BLaER1 treated with 17β-estradiol and CSF1 and Interleukin-3, amounts not matched to agents 10 nM and 100 nM (cell line): ENCODE measurements at regions not wholly inside any gene's neighbourhood (a gene's known extent, or its start where the extent isn't known, plus 50 kb on each side); places are given as distances from the start of the nearest gene placed in this dataset.

ENCODE experiments used
- H3K27ac ChIP-seq, 11 experiments: shearing (Covaris generic); formaldehyde crosslinking; 2 replicates each; pipeline ENCODE4 v1.8.1; 2022
- H3K27me3 ChIP-seq, 11 experiments: shearing (Covaris generic); formaldehyde crosslinking; 2 replicates each; pipeline ENCODE4 v1.8.1; 2022
- H3K36me3 ChIP-seq, 11 experiments: shearing (Covaris generic); formaldehyde crosslinking; 2 replicates each; pipeline ENCODE4 v1.8.1; 2022
- H3K4me1 ChIP-seq, 10 experiments: shearing (Covaris generic); formaldehyde crosslinking; 2 replicates each; pipeline ENCODE4 v1.8.1; 2022
- H3K4me2 ChIP-seq, 11 experiments: shearing (Covaris generic); formaldehyde crosslinking; 2 replicates each; pipeline ENCODE4 v1.8.1; 2022
- H3K4me3 ChIP-seq, 10 experiments: shearing (Covaris generic); formaldehyde crosslinking; 2 replicates each; pipeline ENCODE4 v1.8.1; 2022
- H3K9ac ChIP-seq, 11 experiments: shearing (Covaris generic); formaldehyde crosslinking; 2 replicates each; pipeline ENCODE4 v1.8.1; 2022
- H3K9me3 ChIP-seq, 11 experiments: shearing (Covaris generic); formaldehyde crosslinking; replicated peaks in 1 of 11; 2 replicates each; pipeline ENCODE4 v1.8.1; 2022
- H4K20me1 ChIP-seq, 11 experiments: shearing (Covaris generic); formaldehyde crosslinking; 2 replicates each; pipeline ENCODE4 v1.8.1; 2022
- Cebpa-rat ChIP-seq, 11 experiments: shearing (Covaris generic); IDR thresholded peaks; 2 replicates each; pipeline ENCODE4 v1.8.1; 2022

GRCh38 chr2:65804777-65805176 is 372.4 kb upstream of the SPRED2 start:
- Histone ChIP-seq H3K9me3 (peaks cover 0 to 19% (median 6%) of the 10 kb centered on the region in 11 experiments; a peak in 12 of 22 replicates), H3K4me3 (no peak overlapping the region), H3K27ac (no peak overlapping the region), H3K4me1 (no peaks in the 10 kb centered on the region), H3K4me2 (no peak overlapping the region), H3K9ac (no peak overlapping the region), H3K27me3 (no peaks in the 10 kb centered on the region), H3K36me3 (no peaks in the 10 kb centered on the region), H4K20me1 (no peaks in the 10 kb centered on the region)
- TF ChIP-seq Cebpa-rat (IDR thresholded peaks at IDR 0.05), result no peak

- TF ChIP-seq Cebpa-rat (IDR thresholded peaks at IDR 0.05), result no peak
- Histone ChIP-seq H3K4me1 (no peaks in the 10 kb centered on the region), H3K4me2 (no peak overlapping the region), H3K9me3 (peaks cover 0 to 8% (median 0%) of the 10 kb centered on the region in 11 experiments; a peak in 4 of 22 replicates), H3K9ac (no peak overlapping the region), H4K20me1 (no peaks in the 10 kb centered on the region), H3K4me3 (no peak overlapping the region), H3K27me3 (no peaks in the 10 kb centered on the region), H3K36me3 (no peaks in the 10 kb centered on the region), H3K27ac (no peak overlapping the region)
Observed at GRCh38 chr2:65802298-65802942, 370.0 kb upstream of the SPRED2 start.

GRCh38 chr2:65800998-65801397 is 368.6 kb upstream of the SPRED2 start:
- H3K36me3 ChIP-seq, result no peaks in the 10 kb centered on the region
- H3K4me1 ChIP-seq, result no peaks in the 10 kb centered on the region
- no peak overlapping the region for H3K4me3 ChIP-seq
- no peak overlapping the region for H3K9ac ChIP-seq
- peaks cover 0 to 8% (median 0%) of the 10 kb centered on the region in 11 experiments; a peak in 4 of 22 replicates for H3K9me3 ChIP-seq
- no peak overlapping the region for H3K4me2 ChIP-seq
- no peaks in the 10 kb centered on the region for H3K27me3 ChIP-seq
- no peak for TF ChIP-seq Cebpa-rat (IDR thresholded peaks at IDR 0.05)
- no peak overlapping the region for H3K27ac ChIP-seq
- H4K20me1 ChIP-seq, result no peaks in the 10 kb centered on the region

- TF ChIP-seq Cebpa-rat (IDR thresholded peaks at IDR 0.05), result no peak
- Histone ChIP-seq H3K9me3 (0 out of 22 replicates have a peak, but pooled peaks cover 0 to under 1% (median 0%) of the 10 kb centered on the region in 11 experiments), H3K9ac (no peak overlapping the region), H3K36me3 (no peaks in the 10 kb centered on the region), H4K20me1 (no peaks in the 10 kb centered on the region), H3K27ac (no peak overlapping the region), H3K27me3 (no peaks in the 10 kb centered on the region), H3K4me3 (no peak overlapping the region), H3K4me2 (no peak overlapping the region), H3K4me1 (no peaks in the 10 kb centered on the region)
Observed at GRCh38 chr2:65799141-65799854, 366.9 kb upstream of the SPRED2 start.

GRCh38 chr2:65798641-65799040 is 366.2 kb upstream of the SPRED2 start:
- H4K20me1 ChIP-seq, result no peaks in the 10 kb centered on the region
- TF ChIP-seq Cebpa-rat (IDR thresholded peaks at IDR 0.05), result no peak
- no peak overlapping the region for H3K27ac ChIP-seq
- H3K36me3 ChIP-seq, result no peaks in the 10 kb centered on the region
- no peaks in the 10 kb centered on the region for H3K27me3 ChIP-seq
- no peaks in the 10 kb centered on the region for H3K9me3 ChIP-seq
- H3K4me3 ChIP-seq, result no peak overlapping the region
- H3K4me2 ChIP-seq, result no peak overlapping the region
- H3K9ac ChIP-seq, result no peak overlapping the region
- H3K4me1 ChIP-seq, result no peaks in the 10 kb centered on the region

- Histone ChIP-seq H3K4me1 (no peaks in the 10 kb centered on the region), H3K9ac (no peak overlapping the region), H3K4me3 (no peak overlapping the region), H4K20me1 (no peaks in the 10 kb centered on the region), H3K9me3 (no peaks in the 10 kb centered on the region), H3K27me3 (no peaks in the 10 kb centered on the region), H3K4me2 (no peak overlapping the region), H3K27ac (no peak overlapping the region), H3K36me3 (no peaks in the 10 kb centered on the region)
- no peak for TF ChIP-seq Cebpa-rat (IDR thresholded peaks at IDR 0.05)
Observed at GRCh38 chr2:65794994-65795393, 362.6 kb upstream of the SPRED2 start.

GRCh38 chr2:65791404-65791975 is 359.1 kb upstream of the SPRED2 start:
- Histone ChIP-seq H3K36me3 (no peaks in the 10 kb centered on the region), H3K9ac (no peak overlapping the region), H3K4me1 (no peaks in the 10 kb centered on the region), H3K4me2 (no peak overlapping the region), H3K27me3 (no peaks in the 10 kb centered on the region), H3K9me3 (no peaks in the 10 kb centered on the region), H3K4me3 (no peak overlapping the region), H3K27ac (no peak overlapping the region), H4K20me1 (no peaks in the 10 kb centered on the region)
- TF ChIP-seq Cebpa-rat (IDR thresholded peaks at IDR 0.05), result no peak

GRCh38 chr2:65790676-65790935 is 358.2 kb upstream of the SPRED2 start:
- Histone ChIP-seq H3K36me3 (no peaks in the 10 kb centered on the region), H3K27me3 (no peaks in the 10 kb centered on the region), H3K4me1 (no peaks in the 10 kb centered on the region), H3K9ac (no peak overlapping the region), H4K20me1 (no peaks in the 10 kb centered on the region), H3K9me3 (no peaks in the 10 kb centered on the region), H3K4me2 (no peak overlapping the region), H3K27ac (no peak overlapping the region), H3K4me3 (no peak overlapping the region)
- no peak for TF ChIP-seq Cebpa-rat (IDR thresholded peaks at IDR 0.05)

GRCh38 chr2:65789923-65790675 is 357.7 kb upstream of the SPRED2 start:
- no peak for TF ChIP-seq Cebpa-rat (IDR thresholded peaks at IDR 0.05)
- H3K4me2 ChIP-seq, result no peak overlapping the region
- H4K20me1 ChIP-seq, result no peaks in the 10 kb centered on the region
- no peaks in the 10 kb centered on the region for H3K36me3 ChIP-seq
- no peak overlapping the region for H3K4me3 ChIP-seq
- no peaks in the 10 kb centered on the region for H3K9me3 ChIP-seq
- H3K27me3 ChIP-seq, result no peaks in the 10 kb centered on the region
- H3K9ac ChIP-seq, result no peak overlapping the region
- no peaks in the 10 kb centered on the region for H3K4me1 ChIP-seq
- H3K27ac ChIP-seq, result no peak overlapping the region
